ENCODE measurements at regions not wholly inside any gene's neighbourhood (a gene's known extent, or its start where the extent isn't known, plus 50 kb on each side); places are given as distances from the start of the nearest gene placed in this dataset.
A peak's percentile ranks its signal among the peaks of the same experiment; 100 is the strongest.

- DNase-seq (ENCODE audit: low read depth) = no peak
Observed at GRCh38 chr5:58069846-58070245, 390.0 kb downstream of the PLK2 start.

DNA sequence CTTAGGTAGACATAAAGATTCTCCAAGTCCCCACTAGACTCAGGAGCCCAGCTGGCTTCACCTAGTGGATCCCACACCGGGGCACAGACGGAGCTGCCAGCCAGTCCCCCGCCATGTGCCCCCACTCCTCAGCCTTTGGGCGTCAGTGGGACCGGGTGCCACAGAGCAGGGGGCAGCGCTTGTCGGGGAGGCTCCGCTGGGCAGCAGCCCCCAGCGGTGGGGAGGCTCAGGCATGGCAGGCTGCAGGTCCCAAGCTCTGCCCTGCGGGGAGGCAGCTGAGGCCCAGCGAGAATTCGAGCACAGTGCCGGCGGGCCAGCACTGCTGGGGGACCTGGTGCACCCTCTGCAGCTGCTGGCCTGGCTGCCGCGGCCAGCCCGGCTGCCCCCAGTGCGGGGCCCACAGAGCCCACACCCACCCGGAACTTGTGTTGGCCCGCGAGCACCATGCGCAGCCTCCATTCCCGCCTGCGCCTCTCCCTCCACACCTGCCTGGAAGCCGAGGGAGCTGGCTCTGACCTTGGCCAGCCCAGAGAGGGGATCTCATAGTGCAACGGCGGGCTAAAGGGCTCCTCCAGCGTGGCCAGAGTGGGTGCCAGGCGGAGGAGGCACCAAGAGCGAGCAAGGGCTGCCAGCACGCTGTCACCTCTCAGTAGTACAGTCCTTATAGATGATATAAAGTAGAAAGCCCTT is 390.7 kb downstream of the PLK2 start:
- no peak for DNase-seq (ENCODE audit: low read depth)

GRCh38 chr5:58066557-58066956 is 393.3 kb downstream of the PLK2 start:
- no peak for DNase-seq (ENCODE audit: low read depth)

DNA sequence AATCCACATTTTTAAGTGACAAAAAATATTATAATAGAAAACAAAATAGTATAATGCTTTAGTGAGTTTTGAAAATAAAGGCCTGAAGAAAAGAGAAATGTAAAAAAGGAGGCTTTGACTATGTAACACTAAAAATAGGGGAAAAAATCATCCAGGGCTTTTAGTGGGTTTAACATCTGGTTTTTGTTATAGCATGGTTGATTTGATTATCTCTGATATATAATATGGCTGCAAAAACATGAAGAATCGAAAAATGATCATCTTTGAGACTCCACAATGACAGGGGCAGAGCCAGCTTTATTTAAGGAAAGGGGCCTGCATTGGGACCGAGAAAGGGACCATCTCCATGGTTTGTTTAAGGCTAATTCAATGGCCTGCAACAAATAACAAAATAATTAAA is 393.8 kb downstream of the PLK2 start:
- no peak for DNase-seq (ENCODE audit: low read depth)

DNA sequence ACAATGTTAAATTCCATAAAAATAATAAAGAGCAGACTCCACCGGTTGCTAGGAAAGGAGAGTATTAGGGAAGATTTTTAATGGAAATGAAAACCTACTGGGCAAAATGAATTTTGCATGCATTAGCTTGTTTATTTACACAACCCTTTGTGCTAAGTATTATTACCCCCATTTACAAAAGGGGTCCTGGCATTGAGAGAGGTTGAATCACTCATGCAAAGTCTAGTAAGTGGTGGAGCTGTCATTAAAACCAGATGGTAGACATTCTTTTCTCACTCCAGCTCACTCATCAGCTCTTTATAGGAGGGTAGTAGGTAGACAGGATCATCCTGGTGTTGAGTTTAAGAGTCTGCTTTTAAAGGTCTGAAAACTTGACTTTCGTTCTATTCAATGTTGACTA is 395.1 kb downstream of the PLK2 start:
- peak; percentile 31 for DNase-seq (ENCODE audit: low read depth)

DNA sequence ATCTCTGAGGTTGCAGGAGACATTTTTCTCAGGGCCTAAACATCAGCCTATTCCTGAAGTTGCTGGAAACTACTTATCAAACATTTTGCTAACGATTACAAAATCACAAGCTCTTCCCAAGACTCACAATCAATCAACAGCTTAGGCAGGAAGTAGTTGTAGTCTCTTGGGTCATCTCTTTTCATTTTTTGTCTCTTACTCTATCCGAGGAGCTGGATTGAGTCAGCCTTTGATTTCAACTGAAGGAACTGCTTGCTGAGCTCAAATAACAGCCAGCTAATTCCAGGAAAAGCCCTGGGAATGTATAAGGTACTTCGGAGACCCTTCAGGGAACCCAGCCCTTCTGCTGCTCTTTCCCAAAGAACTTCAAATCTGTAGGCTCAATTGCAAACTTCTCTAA is 398.9 kb downstream of the PLK2 start:
- DNase-seq (ENCODE audit: low read depth) = peak; percentile 37

GRCh38 chr5:58057324-58057723 is 402.6 kb downstream of the PLK2 start:
- no peak for DNase-seq (ENCODE audit: low read depth)

- DNase-seq (ENCODE audit: low read depth) = peak; percentile 16
Observed at GRCh38 chr5:58056546-58056945, 403.3 kb downstream of the PLK2 start.

GRCh38 chr5:58054018-58054417 is 405.9 kb downstream of the PLK2 start:
- DNase-seq (ENCODE audit: low read depth) = no peak

DNA sequence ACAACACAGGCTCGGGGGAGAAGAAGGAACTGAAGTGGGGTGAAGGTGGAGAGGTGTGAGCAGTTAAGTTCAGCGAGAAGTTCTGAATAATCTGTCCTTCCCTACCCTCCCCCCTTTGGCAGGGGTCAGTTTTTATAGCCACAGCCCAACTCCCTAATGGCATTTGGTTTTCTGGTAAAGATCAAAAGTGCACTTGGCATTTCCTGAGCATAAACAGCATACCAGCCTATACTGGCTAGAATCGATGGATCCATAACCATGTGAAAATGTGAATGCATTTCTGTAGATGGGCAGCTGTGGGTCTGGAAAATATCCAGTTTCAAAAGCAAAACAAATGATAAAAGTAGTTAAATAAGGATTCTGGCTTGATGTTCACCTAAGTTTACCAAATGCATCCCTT is 410.9 kb downstream of the PLK2 start:
- DNase-seq (ENCODE audit: low read depth) = no peak

GRCh38 chr5:58048185-58048925 is 411.5 kb downstream of the PLK2 start:
- DNase-seq (ENCODE audit: low read depth) = no peak

DNA sequence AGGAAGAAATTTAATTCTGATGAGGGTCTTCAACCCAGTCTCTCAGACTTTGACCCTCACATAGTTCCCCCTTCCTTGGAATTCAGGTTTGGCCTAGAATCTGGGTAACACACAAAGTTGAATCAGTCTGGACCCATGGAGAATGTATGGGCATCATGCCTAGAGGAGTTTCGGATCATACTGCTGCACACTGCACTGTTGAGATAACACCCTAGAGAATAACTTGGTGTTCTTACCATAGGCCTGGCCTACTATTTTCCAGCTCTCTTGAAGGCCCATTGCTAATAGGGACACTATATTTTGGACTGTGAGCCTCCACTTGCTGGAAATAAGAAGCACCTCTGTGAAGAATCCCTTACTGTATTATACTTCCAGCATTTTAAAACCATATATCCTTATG is 413.5 kb downstream of the PLK2 start:
- no peak for DNase-seq (ENCODE audit: low read depth)

- no peak for DNase-seq (ENCODE audit: low read depth)
Observed at GRCh38 chr5:58044166-58044565, 415.7 kb downstream of the PLK2 start.

- DNase-seq (ENCODE audit: low read depth) = no peak
Observed at GRCh38 chr5:58043032-58043945, 416.6 kb downstream of the PLK2 start.

DNA sequence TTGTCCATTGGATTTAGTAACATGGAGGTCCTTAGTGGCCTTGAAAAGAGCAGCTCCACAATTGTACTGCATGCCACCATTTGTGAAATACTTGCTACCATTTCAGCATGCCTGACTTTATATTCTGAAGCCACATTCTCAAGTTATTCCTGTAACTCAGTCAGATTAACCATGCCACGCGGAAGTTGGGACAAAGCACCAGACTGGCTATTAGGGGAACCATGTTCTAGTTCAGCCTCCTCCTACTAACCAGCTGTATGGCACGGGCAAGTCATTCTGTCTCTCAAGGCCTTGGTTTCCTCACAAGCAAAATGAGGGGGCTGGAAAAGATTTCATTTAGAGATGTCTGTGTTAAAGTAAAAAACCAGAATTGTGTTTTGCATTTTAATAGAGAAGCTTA is 418.0 kb downstream of the PLK2 start:
- DNase-seq (ENCODE audit: low read depth) = no peak

GRCh38 chr5:58040846-58041245 is 419.0 kb downstream of the PLK2 start:
- no peak for DNase-seq (ENCODE audit: low read depth)

- DNase-seq (ENCODE audit: low read depth) = no peak
Observed at GRCh38 chr5:58040044-58040443, 419.8 kb downstream of the PLK2 start.

DNA sequence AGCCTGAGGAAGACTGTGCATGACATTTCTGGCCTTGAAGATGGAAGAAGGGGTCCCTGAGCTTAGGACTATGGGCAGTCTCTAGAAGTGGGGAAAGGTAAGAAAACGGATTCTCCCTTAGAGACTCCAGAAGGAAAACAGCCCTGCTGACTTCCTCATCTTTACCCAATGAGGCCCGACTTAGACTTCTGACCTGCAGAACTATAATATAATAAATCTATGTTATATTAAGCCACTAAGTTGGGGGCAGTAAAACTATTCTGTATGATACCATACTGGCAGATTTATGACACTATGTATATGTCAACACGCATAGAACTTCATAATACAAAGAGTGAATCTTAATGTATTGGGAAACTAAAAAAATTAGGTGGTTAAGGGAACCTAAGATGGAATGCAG is 422.0 kb downstream of the PLK2 start:
- DNase-seq (ENCODE audit: low read depth) = no peak

GRCh38 chr5:58025809-58026208 is 434.1 kb downstream of the PLK2 start:
- no peak for DNase-seq (ENCODE audit: low read depth)

DNA sequence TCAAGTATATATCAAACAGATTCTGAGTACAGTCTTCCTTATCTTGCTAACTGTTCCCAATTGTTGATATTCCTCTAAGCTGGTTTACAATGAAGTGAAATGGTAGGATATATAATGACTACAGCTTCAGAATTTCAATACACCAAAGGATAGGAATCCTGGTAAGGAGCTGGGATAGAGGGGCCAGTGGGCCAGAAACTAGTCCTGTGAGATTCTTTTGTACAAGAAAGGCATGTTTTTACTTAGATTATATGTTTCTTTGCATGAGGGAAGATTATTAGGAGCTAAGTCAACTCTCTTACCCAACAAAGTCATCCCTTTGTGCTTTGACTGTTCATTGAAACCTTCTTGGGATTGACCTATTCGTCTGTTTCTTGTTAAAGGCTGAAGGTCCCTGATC is 435.7 kb downstream of the PLK2 start:
- DNase-seq (ENCODE audit: low read depth) = no peak

DNA sequence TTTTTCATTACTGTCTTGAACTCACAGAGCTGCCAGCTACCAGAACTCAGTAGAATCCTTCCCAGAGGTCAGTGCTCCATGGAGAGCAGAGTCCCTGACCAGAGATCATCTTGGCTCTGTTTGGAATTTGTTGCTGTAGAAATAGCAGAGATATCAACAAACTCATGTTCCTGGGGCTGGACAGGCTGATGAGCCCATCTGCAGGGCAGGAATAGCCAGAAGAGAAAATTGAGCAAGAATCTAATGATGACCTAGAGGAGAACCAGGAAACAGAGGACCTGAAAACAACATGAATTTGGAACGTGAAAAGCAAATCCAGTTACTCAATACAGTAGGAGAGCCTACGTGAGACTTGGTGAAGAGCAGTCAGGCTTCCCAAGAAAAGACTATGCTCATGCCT is 437.8 kb downstream of the PLK2 start:
- no peak for DNase-seq (ENCODE audit: low read depth)

DNA sequence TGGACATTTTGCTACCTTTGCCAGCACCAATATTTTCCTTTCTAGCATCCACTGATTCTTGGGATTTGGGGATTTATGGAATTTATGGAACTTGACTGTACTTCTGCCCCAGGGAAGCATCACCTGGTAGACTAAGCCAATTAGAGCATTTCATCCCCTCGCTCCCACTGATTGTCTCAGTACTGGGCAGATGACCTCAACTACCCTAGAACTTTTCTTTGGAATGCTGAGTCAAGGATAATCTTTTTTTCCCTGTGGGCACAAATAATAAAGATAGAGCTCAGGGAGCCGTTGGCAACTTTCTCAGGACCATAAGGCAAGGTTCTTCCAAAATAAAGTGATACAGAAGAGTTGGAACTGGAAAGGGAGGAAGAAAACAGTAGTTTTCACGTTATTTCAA is 438.4 kb downstream of the PLK2 start:
- DNase-seq (ENCODE audit: low read depth) = no peak

DNA sequence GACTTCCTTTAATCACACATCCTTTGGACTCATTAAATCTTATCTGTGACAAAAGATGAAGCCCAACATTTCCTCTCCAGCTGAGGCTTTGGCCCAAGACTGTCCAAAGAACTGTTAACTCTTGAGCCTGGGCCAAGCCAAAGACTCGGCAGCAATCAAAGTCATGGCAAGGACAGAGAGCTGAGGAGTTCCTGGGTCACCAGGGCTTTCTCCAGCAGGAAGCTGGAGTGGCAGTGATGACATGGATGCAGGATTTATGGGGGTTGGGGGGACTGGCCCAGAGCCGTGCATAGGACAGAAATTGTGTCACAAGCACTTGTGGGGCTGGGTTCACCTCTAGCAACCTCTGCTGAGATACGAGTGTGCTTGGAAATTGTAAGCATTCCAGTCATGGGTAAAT is 440.3 kb downstream of the PLK2 start:
- peak; percentile 57 for DNase-seq (ENCODE audit: low read depth)

Data from GM04504 (cell line).